Stimulated activated CD8-positive, alpha-beta memory T cell treated with anti-CD3 and anti-CD28 coated beads, Interleukin-2, amount 100 ng/mL, for 1 hour (primary cell): ENCODE measurements at regions not wholly inside any gene's neighbourhood (a gene's known extent, or its start where the extent isn't known, plus 50 kb on each side); places are given as distances from the start of the nearest gene placed in this dataset.
"Not testable (repeated sequence)": the region's sequence is repeated elsewhere in the genome, so short reads cannot be mapped to it uniquely, and the experiment has no call there.

ENCODE experiments used
- DNase-seq, 2 donors: peaks; one replicate each; pipeline ENCODE4 v3.0.0-alpha.2; 2020; ENCODE audit warnings: low read depth in 2 of 2

GRCh38 chr1:185404291-185404690, 87.2 kb upstream of the IVNS1ABP start:
- DNase-seq: no peak

GRCh38 chr1:185402930-185403329, 85.9 kb upstream of the IVNS1ABP start:
- no peak for DNase-seq

GRCh38 chr1:185401019-185401418, 84.0 kb upstream of the IVNS1ABP start:
- DNase-seq: no peak

GRCh38 chr1:185400052-185400451, 83.0 kb upstream of the IVNS1ABP start:
- DNase-seq: no peak

- DNase-seq: no peak
Measured at GRCh38 chr1:185398599-185398998, 81.6 kb upstream of the IVNS1ABP start.

- DNase-seq: no peak
Measured at GRCh38 chr1:185398022-185398421, 81.0 kb upstream of the IVNS1ABP start.

- no peak for DNase-seq
Measured at GRCh38 chr1:185397183-185397582, 80.1 kb upstream of the IVNS1ABP start.

GRCh38 chr1:185396126-185396525, 79.1 kb upstream of the IVNS1ABP start:
- DNase-seq: no peak

GRCh38 chr1:185393815-185394214, 76.8 kb upstream of the IVNS1ABP start:
- no peak for DNase-seq

- no peak for DNase-seq
Measured at GRCh38 chr1:185393205-185393604, 76.2 kb upstream of the IVNS1ABP start.

GRCh38 chr1:185388815-185389214, 71.8 kb upstream of the IVNS1ABP start:
- no peak for DNase-seq

- DNase-seq: no peak
Measured at GRCh38 chr1:185388346-185388745, 71.3 kb upstream of the IVNS1ABP start.

GRCh38 chr1:185385991-185386390, 68.9 kb upstream of the IVNS1ABP start:
- no peak for DNase-seq

GRCh38 chr1:185383805-185384204, 66.8 kb upstream of the IVNS1ABP start:
- DNase-seq: not testable (repeated sequence)

- no peak for DNase-seq
Measured at GRCh38 chr1:185377831-185378230, 60.8 kb upstream of the IVNS1ABP start.

GRCh38 chr1:185376840-185377635, 60.0 kb upstream of the IVNS1ABP start:
- no peak for DNase-seq

GRCh38 chr1:185376288-185376687, 59.2 kb upstream of the IVNS1ABP start:
- DNase-seq: no peak

- DNase-seq: no peak
Measured at GRCh38 chr1:185375583-185375982, 58.5 kb upstream of the IVNS1ABP start.

- DNase-seq: no peak
Measured at GRCh38 chr1:185373813-185374529, 56.9 kb upstream of the IVNS1ABP start.

- DNase-seq: no peak
Measured at GRCh38 chr1:185369786-185370185, 52.7 kb upstream of the IVNS1ABP start.

- no peak for DNase-seq
Measured at GRCh38 chr1:185368913-185369491, 52.0 kb upstream of the IVNS1ABP start.

GRCh38 chr1:185368313-185368855, 51.3 kb upstream of the IVNS1ABP start:
- no peak for DNase-seq

- no peak for DNase-seq
Measured at GRCh38 chr1:185367218-185367617, 50.2 kb upstream of the IVNS1ABP start.
